SJCRH30 (cell line): ENCODE measurements at regions not wholly inside any gene's neighbourhood (a gene's known extent, or its start where the extent isn't known, plus 50 kb on each side); places are given as distances from the start of the nearest gene placed in this dataset.
"Not testable (repeated sequence)": the region's sequence is repeated elsewhere in the genome, so short reads cannot be mapped to it uniquely, and the experiment has no call there.

Experiments used
- DNase-seq, 2 experiments: peaks; one replicate each; pipeline ENCODE4 v3.0.0-alpha.2; 2015 to 2020
- H3K27ac ChIP-seq: fragments of 250-450 bp; sonication (Bioruptor Pico); 2 replicates; pipeline ENCODE4 v1.5.1; 2020; ENCODE audit warnings: mild to moderate bottlenecking, moderate library complexity
- H3K27me3 ChIP-seq: fragments of 250-450 bp; sonication (Bioruptor Pico); 2 replicates; pipeline ENCODE4 v1.5.1; 2020; ENCODE audit warnings: mild to moderate bottlenecking, moderate library complexity
- H3K36me3 ChIP-seq: fragments of 250-450 bp; sonication (Bioruptor Pico); 2 replicates; pipeline ENCODE4 v1.5.1; 2020; ENCODE audit warnings: mild to moderate bottlenecking, moderate library complexity
- H3K4me1 ChIP-seq: fragments of 250-450 bp; sonication (Bioruptor Pico); 2 replicates; pipeline ENCODE4 v1.5.1; 2020; ENCODE audit warnings: mild to moderate bottlenecking, moderate library complexity
- H3K4me3 ChIP-seq: fragments of 250-450 bp; sonication (Bioruptor Pico); 2 replicates; pipeline ENCODE4 v1.5.1; 2020; ENCODE audit warnings: mild to moderate bottlenecking, moderate library complexity
- H3K9me3 ChIP-seq: fragments of 250-450 bp; sonication (Bioruptor Pico); replicated peaks from 2 replicates; pipeline ENCODE4 v1.5.1; 2020; ENCODE audit warnings: mild to moderate bottlenecking, moderate library complexity

DNA sequence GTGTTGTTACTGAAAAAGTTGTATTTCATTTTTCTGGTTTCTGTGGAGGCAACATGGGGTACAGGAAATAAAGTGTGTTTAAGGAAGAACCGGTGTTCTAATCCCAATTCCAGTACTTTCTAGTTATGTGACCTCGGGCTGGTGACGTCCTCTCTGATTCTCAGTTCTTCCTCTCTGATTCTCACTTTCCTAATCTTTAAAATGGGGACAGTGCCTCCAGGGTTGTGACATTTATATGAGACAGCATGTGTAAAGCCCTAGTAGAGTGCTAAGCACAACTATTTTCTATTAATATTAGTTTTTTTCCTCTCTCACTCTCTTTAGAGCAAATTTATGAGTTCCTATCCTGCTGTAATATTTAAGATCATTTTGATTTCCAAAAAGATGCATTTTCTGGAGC, 50.9 kb upstream of the PTPDC1 start:
- Histone ChIP-seq H3K4me3 (no peak overlapping the region), H3K27me3 (no peaks in the 10 kb centered on the region), H3K4me1 (peaks cover 8% of the 10 kb centered on the region; the same call in 1 of the 2 replicates), H3K36me3 (no peaks in the 10 kb centered on the region), H3K27ac (no peak overlapping the region), H3K9me3 (peaks cover 3% of the 10 kb centered on the region; the same call in 1 of the 2 replicates)
- no peak for DNase-seq

DNA sequence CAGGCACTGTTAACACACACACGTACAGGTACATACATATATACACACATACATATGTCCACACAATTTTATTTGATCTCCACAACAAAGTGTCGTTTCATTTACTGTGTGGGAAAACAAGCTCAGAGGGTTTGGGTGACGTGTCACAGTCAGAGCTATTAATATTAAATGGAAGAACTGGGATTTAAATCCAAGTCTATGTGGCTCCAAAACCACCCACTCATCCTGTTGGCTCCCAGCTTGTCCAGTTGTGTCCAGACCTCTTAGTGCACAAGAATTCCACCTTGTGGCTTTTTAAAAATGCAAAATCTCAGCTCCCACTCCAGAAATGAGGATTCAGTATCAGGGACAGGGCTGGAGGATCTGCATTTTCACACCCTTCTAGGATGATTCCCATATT, 52.3 kb upstream of the PTPDC1 start:
- Histone ChIP-seq H3K4me1 (peaks cover 8% of the 10 kb centered on the region; the same call in 1 of the 2 replicates), H3K9me3 (peaks cover 3% of the 10 kb centered on the region; the same call in 1 of the 2 replicates), H3K27me3 (no peaks in the 10 kb centered on the region), H3K36me3 (no peaks in the 10 kb centered on the region), H3K4me3 (no peak overlapping the region; the same call in 1 of the 2 replicates), H3K27ac (no peak overlapping the region)
- DNase-seq: no peak

DNA sequence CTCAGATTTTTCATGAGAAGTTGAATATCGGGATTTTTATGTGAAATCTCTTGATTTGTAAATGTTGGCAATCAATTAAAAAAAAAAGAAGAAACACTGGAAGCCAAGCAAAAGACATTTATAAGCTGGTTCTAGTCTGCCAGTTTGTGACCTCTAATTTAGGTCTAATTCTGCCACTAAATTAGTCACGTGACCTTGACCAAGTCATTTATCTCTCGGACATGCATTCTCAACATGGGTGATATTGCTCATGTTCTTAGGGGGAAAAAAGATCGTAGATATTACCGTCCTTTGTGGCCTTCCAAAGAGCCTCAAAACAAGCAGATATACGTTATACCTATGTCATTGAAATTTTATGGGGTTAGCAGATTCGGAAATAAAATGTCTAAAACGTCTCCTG, 52.9 kb upstream of the PTPDC1 start:
- H3K9me3 ChIP-seq: peaks cover 6% of the 10 kb centered on the region
- peak overlapping the region; percentile 87 for H3K4me3 ChIP-seq
- H3K27ac ChIP-seq: peak overlapping the region; percentile 90
- no peaks in the 10 kb centered on the region for H3K36me3 ChIP-seq
- H3K27me3 ChIP-seq: no peaks in the 10 kb centered on the region
- H3K4me1 ChIP-seq: peaks cover 8% of the 10 kb centered on the region; the same call in 1 of the 2 replicates
- DNase-seq: no peak

DNA sequence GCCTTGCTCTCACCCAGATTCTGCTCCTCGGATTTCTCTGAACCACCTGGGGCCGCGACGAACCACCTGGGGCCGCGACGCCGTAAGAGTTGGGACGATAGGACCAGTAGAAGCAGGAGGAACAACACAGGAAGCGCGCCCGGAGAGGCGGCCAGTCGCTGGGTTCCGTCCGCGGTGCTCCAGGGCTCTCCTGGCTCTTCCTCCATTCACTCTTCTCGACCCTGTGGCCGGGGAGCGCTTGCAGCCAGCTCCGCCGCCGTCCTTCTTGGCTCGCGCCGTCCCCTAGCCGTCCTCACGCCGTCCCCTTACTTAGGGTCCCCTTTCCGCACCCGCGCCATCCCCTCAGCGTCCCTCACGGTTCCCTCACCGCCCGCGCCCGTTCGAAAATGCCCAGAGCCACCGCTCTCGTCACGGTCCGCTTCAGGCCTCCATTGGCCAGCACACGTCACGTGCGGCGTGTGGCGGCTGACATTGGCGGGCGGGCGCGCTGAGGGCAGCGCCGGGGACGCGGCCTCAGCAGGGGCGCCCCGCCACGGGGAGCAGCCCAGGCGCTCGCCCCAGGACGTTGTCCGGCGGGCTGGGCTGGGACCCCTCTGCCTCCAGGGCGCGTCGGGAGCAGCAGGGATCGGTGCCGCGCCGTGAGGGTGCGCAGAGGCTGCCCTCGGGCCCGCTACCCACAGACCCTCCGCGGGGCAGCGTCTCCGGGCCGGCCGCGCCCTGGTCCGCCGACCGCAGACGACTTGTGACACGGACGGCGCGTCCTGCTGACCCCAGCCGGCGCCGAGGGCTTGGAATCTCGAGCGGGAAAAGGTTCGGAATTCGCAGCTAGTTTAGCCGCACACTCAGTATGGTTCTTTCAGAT, 53.7 kb upstream of the PTPDC1 start:
- H3K4me1 ChIP-seq: peaks cover 8% of the 10 kb centered on the region; the same call in 1 of the 2 replicates
- no peaks in the 10 kb centered on the region for H3K27me3 ChIP-seq
- peak overlapping the region; percentile 87 for H3K4me3 ChIP-seq
- H3K27ac ChIP-seq: peak overlapping the region; percentile 90
- H3K36me3 ChIP-seq: no peaks in the 10 kb centered on the region
- peaks cover 6% of the 10 kb centered on the region for H3K9me3 ChIP-seq
- DNase-seq: peak; percentile 91 to 95

DNA sequence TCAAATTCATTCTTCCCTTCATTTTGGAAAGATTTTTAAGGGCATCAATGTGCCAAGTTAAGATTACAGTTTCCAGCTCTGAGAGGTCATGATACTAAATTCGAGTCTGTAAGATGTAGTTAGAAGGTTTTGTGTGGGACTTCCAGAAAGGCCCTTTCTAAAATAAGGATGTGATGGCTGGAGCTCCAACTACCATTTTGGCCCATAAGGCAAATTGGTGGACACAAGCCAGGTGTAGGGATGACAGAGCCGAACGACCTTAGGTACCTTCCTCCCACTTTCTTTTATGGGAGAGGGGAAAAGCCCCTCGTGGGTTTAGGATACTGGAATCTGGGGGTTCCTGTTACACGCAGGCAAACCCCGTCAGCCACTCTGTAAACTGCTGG, 54.3 kb upstream of the PTPDC1 start:
- H3K36me3 ChIP-seq: no peaks in the 10 kb centered on the region
- peaks cover 3% of the 10 kb centered on the region; the same call in 1 of the 2 replicates for H3K9me3 ChIP-seq
- peak overlapping the region; percentile 90 for H3K27ac ChIP-seq
- no peaks in the 10 kb centered on the region for H3K27me3 ChIP-seq
- peaks cover 8% of the 10 kb centered on the region; the same call in 1 of the 2 replicates for H3K4me1 ChIP-seq
- peak overlapping the region; percentile 87 for H3K4me3 ChIP-seq
- no peak for DNase-seq

DNA sequence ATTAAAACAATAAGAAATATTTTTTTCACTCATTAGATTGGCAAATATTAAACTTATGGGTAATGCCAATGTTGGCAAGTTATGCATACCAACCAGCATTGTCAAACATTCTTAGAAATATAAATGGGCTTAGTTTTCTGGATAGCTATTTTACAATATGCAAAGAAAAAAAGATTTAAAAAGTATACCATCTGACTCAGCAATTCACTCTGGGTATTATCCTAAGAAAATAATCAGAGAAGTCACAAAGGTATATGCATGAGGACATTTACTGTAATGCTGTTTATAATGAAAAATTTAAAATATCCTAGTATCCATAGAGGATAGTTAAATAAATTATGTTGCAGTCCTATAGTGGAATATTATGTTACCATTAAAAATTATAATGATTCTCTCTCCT, 57.4 kb upstream of the PTPDC1 start:
- H3K27ac ChIP-seq: no peak overlapping the region
- no peak overlapping the region for H3K4me3 ChIP-seq
- H3K36me3 ChIP-seq: no peaks in the 10 kb centered on the region
- H3K9me3 ChIP-seq: peaks cover 16% of the 10 kb centered on the region
- H3K27me3 ChIP-seq: no peaks in the 10 kb centered on the region
- peaks cover 6% of the 10 kb centered on the region; the same call in 1 of the 2 replicates for H3K4me1 ChIP-seq
- DNase-seq: no peak

DNA sequence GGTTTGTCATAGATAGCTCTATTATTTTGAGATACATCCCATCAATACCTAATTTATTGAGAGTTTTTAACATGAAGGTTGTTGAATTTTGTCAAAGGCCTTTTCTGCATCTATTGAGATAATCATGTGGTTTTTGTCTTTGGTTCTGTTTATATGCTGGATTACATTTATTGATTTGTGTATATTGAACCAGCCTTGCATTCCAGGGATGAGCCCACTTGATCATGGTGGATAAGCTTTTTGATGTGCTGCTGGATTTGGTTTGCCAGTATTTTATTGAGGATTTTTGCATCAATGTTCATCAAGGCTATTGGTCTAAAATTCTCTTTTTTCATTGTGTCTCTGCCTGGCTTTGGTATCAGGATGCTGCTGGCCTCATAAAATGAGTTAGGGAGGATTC, 61.8 kb upstream of the PTPDC1 start:
- not testable (repeated sequence) for H3K27me3 ChIP-seq, H3K4me1 ChIP-seq, H3K4me3 ChIP-seq, H3K36me3 ChIP-seq, DNase-seq, H3K27ac ChIP-seq
- peaks cover 27% of the 10 kb centered on the region for H3K9me3 ChIP-seq

DNA sequence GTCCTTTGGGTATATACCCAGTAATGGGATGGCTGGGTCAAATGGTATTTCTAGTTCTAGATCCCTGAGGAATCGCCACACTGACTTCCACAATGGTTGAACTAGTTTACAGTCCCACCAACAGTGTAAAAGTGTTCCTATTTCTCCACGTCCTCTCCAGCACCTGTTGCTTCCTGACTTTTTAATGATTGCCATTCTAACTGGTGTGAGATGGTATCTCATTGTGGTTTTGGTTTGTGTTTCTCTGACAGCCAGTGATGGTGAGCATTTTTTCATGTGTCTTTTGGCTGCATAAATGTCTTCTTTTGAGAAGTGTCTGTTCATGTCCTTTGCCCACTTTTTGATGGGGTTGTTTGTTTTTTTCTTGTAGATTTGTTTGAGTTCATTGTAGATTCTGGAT, 63.4 kb upstream of the PTPDC1 start:
- not testable (repeated sequence) for H3K27ac ChIP-seq, DNase-seq, H3K4me3 ChIP-seq, H3K36me3 ChIP-seq, H3K4me1 ChIP-seq, H3K27me3 ChIP-seq
- H3K9me3 ChIP-seq: peaks cover 24% of the 10 kb centered on the region

DNA sequence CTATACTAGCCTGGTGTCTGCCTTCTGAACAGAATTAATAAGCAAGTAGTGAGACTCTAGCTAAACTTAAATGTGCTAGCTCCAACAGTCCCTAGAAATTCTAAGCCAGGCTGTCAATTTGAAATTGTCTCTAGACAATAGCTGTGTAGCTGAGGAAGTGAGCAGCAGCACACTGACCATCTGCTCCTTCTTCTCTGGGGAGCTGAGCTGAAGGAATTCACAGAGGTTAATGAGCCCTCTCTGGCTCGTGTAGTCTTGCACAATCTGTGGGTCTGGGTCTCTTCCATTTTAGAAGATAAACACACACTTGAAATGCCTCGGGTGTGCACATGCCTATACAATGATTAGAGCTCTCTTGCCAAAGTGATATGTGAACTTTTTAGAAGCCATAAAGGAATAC, 63.5 kb upstream of the BARX1 start:
- no peak overlapping the region for H3K4me3 ChIP-seq
- no peak overlapping the region for H3K27ac ChIP-seq
- DNase-seq: no peak
- H3K9me3 ChIP-seq: peaks cover 20% of the 10 kb centered on the region
- no peaks in the 10 kb centered on the region for H3K36me3 ChIP-seq
- H3K4me1 ChIP-seq: peaks cover 8% of the 10 kb centered on the region
- no peaks in the 10 kb centered on the region; the same call in 1 of the 2 replicates for H3K27me3 ChIP-seq

DNA sequence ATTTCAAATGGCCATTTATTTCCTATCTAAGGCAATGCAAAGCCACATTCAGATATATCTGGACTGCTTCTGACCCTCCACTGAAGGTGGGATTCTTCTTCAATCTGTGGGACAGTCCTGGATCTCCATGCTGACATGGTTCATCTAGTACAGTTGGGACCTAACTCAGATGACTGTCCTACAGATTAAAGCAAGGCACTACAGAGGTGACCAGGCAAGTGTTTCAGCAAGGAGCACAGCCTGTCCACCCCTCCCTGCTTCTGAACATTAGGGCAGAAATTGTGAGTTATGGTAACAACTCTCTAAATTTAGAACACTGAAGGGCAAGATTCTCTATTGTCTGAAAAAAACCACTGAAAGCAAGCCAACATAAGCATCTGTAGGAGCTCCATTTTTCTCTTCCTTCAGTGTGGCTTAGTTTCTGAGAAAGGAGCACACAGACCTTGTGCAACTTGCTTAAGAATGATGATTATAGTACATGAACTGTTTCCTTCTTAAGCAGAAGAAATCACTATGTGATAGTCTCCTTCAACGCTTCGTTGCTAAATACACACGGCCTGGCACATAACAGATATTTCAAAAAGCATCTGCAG, 62.9 kb upstream of the BARX1 start:
- H3K27ac ChIP-seq: no peak overlapping the region
- no peaks in the 10 kb centered on the region; the same call in 1 of the 2 replicates for H3K27me3 ChIP-seq
- no peak for DNase-seq
- peaks cover 8% of the 10 kb centered on the region for H3K4me1 ChIP-seq
- no peak overlapping the region for H3K4me3 ChIP-seq
- H3K9me3 ChIP-seq: peaks cover 20% of the 10 kb centered on the region
- no peaks in the 10 kb centered on the region for H3K36me3 ChIP-seq

DNA sequence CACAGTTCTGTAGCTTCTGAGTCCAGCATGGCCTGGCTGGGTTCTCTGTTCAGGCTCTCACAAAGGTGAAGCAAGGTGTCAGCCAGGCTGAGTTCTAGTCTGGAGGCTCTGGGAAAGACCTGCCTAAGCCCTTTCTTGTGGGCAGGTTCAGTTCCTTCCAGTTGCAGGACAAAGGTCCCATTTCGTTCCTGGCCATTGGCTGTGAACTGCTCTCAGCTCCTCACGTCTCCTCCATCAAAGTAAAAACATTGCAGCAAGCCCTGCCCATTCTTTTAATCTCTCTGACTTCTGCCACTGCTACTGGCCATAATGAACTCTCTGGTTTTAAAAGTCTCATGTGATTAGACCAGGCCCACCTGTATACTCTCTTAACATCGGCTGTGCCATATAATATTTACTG, 61.6 kb upstream of the BARX1 start:
- no peaks in the 10 kb centered on the region; the same call in 1 of the 2 replicates for H3K27me3 ChIP-seq

DNA sequence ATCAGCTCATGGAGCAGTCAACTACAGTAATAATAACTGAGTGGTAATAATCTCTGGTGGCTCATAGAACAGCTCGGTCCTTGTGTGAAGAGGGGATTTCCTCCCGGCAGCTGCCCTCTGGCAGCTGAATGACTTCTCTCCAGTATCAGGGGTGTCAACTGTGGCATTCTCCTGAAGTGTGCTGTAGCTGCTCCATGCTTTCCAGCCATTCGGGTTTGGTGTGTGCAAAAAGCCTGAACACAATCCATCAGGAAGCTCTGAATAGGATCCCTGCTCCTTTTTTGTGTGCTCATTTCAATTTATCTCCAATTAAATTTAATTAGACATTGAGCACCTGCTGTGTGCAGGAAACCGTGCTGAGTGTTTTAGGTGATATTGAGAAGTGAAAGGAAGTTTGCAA, 59.8 kb upstream of the BARX1 start:
- H3K9me3 ChIP-seq: no peaks in the 10 kb centered on the region
- no peaks in the 10 kb centered on the region; the same call in 1 of the 2 replicates for H3K27me3 ChIP-seq
- peak; percentile 36 to 61 for DNase-seq

More for the DNA sequence above, 61.6 kb upstream of the BARX1 start:
- no peaks in the 10 kb centered on the region for H3K36me3 ChIP-seq
- H3K4me3 ChIP-seq: no peak overlapping the region
- DNase-seq: no peak
- H3K9me3 ChIP-seq: peaks cover 11% of the 10 kb centered on the region; the same call in 1 of the 2 replicates
- H3K27ac ChIP-seq: no peak overlapping the region
- peaks cover 8% of the 10 kb centered on the region for H3K4me1 ChIP-seq

DNA sequence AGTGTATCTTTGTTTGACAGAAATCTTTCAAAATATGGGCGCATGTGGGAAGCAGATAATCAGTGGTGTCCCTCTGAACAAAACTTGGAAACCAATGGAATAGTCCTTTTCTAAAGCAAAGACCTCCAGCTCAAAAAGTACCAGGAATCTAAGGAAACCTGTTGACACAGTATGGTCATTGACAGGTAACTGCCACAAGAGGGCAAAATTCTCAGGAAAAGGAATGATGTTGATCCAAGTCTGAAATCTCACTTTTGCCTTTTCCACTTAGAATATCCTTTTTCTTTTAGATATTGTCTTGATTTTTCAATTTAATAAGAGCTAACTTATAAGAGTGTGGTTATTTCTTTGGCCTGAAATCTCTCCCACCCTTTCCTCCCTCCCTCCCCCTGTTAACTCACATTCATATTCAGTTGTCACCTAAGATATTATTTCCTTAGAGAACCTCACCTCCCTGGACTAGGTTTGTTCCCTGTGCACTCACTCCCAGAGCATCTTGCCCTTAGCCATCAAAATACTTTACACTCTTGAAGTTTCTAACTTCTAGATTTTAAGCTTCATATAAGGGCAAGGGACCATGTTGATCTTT, 59.0 kb upstream of the BARX1 start:
- Histone ChIP-seq H3K27ac (no peak overlapping the region), H3K4me3 (no peak overlapping the region), H3K36me3 (no peaks in the 10 kb centered on the region), H3K4me1 (peaks cover 8% of the 10 kb centered on the region), H3K9me3 (no peaks in the 10 kb centered on the region), H3K27me3 (no peaks in the 10 kb centered on the region; the same call in 1 of the 2 replicates)
- peak; percentile 29 to 73 for DNase-seq

More for the DNA sequence above, 59.8 kb upstream of the BARX1 start:
- Histone ChIP-seq H3K27ac (no peak overlapping the region), H3K4me1 (peaks cover 8% of the 10 kb centered on the region), H3K36me3 (no peaks in the 10 kb centered on the region), H3K4me3 (no peak overlapping the region)

DNA sequence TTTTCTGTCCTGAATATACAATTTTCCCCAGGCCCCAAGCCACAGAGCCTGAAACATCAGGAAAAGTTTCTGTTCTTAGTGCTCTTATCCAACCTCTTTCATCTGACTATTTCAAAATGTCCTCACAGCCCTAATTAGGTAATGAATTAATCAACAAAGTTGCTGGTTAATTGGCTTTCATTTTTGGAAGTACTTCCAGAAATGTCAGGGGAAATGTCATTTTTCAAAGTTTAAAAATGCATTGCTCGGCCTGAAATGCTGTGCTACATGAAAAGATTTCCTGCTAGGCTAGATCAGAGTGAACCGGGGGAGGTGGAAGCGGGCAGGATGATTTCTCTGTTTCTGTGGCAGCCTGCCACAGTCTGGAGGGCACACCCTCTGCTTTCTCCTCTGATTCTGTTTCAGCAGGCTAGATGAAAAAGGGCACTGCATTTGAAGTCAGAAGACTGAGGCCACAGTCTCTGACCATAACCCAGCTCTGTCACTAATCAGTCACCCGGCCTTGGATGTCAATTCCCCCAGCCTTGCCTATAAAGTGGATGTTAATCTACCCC, 55.9 kb upstream of the BARX1 start:
- Histone ChIP-seq H3K4me1 (peaks cover 8% of the 10 kb centered on the region), H3K4me3 (no peak overlapping the region)
- no peak for DNase-seq

More for the DNA sequence above, 55.9 kb upstream of the BARX1 start:
- H3K9me3 ChIP-seq: no peaks in the 10 kb centered on the region
- H3K27me3 ChIP-seq: no peaks in the 10 kb centered on the region; the same call in 1 of the 2 replicates
- H3K36me3 ChIP-seq: no peaks in the 10 kb centered on the region
- no peak overlapping the region for H3K27ac ChIP-seq
